ENCODE measurements at regions not wholly inside any gene's neighbourhood (a gene's known extent, or its start where the extent isn't known, plus 50 kb on each side); places are given as distances from the start of the nearest gene placed in this dataset.

- no peak for DNase-seq
- intact Hi-C loops (cut with DNase I) = no loop called here
- no peaks in the 10 kb centered on the region for H3K27me3 ChIP-seq
- no peak overlapping the region for H3K4me3 ChIP-seq
- no peak for ATAC-seq
- no peaks in the 10 kb centered on the region for H3K9me3 ChIP-seq
- no peak overlapping the region for H3K27ac ChIP-seq
- 58 to 62% methylated on average over 6 of the region's 6 CpGs for WGBS, 2 donors
- TF ChIP-seq POLR2A (IDR thresholded peaks at IDR 0.05) (no peak), CTCF (IDR thresholded peaks at IDR 0.05) (no peak)
- no peaks in the 10 kb centered on the region for H3K4me1 ChIP-seq
- H3K36me3 ChIP-seq (replicated peaks in 1 of 2; ENCODE audit: insufficient read depth in 1 of 2, low read depth in 2 of 2) = no peaks in the 10 kb centered on the region
Measured at GRCh38 chr2:58928391-58928790, 687.3 kb upstream of the FANCL start.

GRCh38 chr2:58926112-58926511, 685.0 kb upstream of the FANCL start:
- H3K4me1 ChIP-seq = no peaks in the 10 kb centered on the region
- TF ChIP-seq POLR2A (IDR thresholded peaks at IDR 0.05) (no peak), CTCF (IDR thresholded peaks at IDR 0.05) (no peak)
- H3K27ac ChIP-seq = no peak overlapping the region
- H3K36me3 ChIP-seq (replicated peaks in 1 of 2; ENCODE audit: insufficient read depth in 1 of 2, low read depth in 2 of 2) = no peaks in the 10 kb centered on the region
- WGBS, 2 donors = 77 to 84% methylated on average over 5 of the region's 5 CpGs
- ATAC-seq (no peak), DNase-seq (no peak)
- H3K27me3 ChIP-seq = no peaks in the 10 kb centered on the region
- H3K9me3 ChIP-seq = no peaks in the 10 kb centered on the region
- no peak overlapping the region for H3K4me3 ChIP-seq
- intact Hi-C loops (cut with DNase I) = no loop called here

- intact Hi-C loops (cut with DNase I) = no loop called here
- TF ChIP-seq POLR2A (IDR thresholded peaks at IDR 0.05) = no peak
- no peak for TF ChIP-seq CTCF (IDR thresholded peaks at IDR 0.05)
- Histone ChIP-seq H3K9me3 (no peaks in the 10 kb centered on the region), H3K4me1 (no peaks in the 10 kb centered on the region), H3K27ac (no peak overlapping the region), H3K27me3 (no peaks in the 10 kb centered on the region), H3K36me3 (replicated peaks in 1 of 2; ENCODE audit: insufficient read depth in 1 of 2, low read depth in 2 of 2) (no peaks in the 10 kb centered on the region), H3K4me3 (no peak overlapping the region)
- ATAC-seq = no peak
- DNase-seq = no peak
- WGBS, 2 donors = 61 to 70% methylated on average over 4 of the region's 4 CpGs
Measured at GRCh38 chr2:58925676-58926081, 684.6 kb upstream of the FANCL start.

GRCh38 chr2:58923869-58924268, 682.7 kb upstream of the FANCL start:
- intact Hi-C loops (cut with DNase I) = no loop called here
- TF ChIP-seq POLR2A (IDR thresholded peaks at IDR 0.05) (no peak), CTCF (IDR thresholded peaks at IDR 0.05) (no peak)
- Histone ChIP-seq H3K4me1 (no peaks in the 10 kb centered on the region), H3K27me3 (no peaks in the 10 kb centered on the region), H3K9me3 (no peaks in the 10 kb centered on the region), H3K4me3 (no peak overlapping the region), H3K36me3 (replicated peaks in 1 of 2; ENCODE audit: insufficient read depth in 1 of 2, low read depth in 2 of 2) (no peaks in the 10 kb centered on the region), H3K27ac (no peak overlapping the region)
- ATAC-seq = no peak
- DNase-seq = no peak
- WGBS, 2 donors = 67 to 78% methylated on average over 1 of the region's 1 CpG

- Histone ChIP-seq H3K9me3 (no peaks in the 10 kb centered on the region), H3K27me3 (no peaks in the 10 kb centered on the region), H3K4me1 (no peaks in the 10 kb centered on the region), H3K4me3 (no peak overlapping the region), H3K27ac (no peak overlapping the region), H3K36me3 (replicated peaks in 1 of 2; ENCODE audit: insufficient read depth in 1 of 2, low read depth in 2 of 2) (no peaks in the 10 kb centered on the region)
- 74 to 81% methylated on average over 1 of the region's 1 CpG for WGBS, 2 donors
- intact Hi-C loops (cut with DNase I) = no loop called here
- TF ChIP-seq CTCF (IDR thresholded peaks at IDR 0.05) = no peak
- no peak for TF ChIP-seq POLR2A (IDR thresholded peaks at IDR 0.05)
- DNase-seq (no peak), ATAC-seq (no peak)
Measured at GRCh38 chr2:58922245-58922644, 681.1 kb upstream of the FANCL start.
